ENCODE measurements at regions not wholly inside any gene's neighbourhood (a gene's known extent, or its start where the extent isn't known, plus 50 kb on each side); places are given as distances from the start of the nearest gene placed in this dataset.

- TF ChIP-seq CTCF (IDR thresholded peaks at IDR 0.05 in 8 of 11, conservative IDR thresholded peaks at IDR 0.05 in 3 of 11) = no peak
- no peak for TF ChIP-seq POLR2AphosphoS5 (IDR thresholded peaks at IDR 0.05)
Observed at GRCh38 chr1:213786683-213787082, 201.1 kb upstream of the PROX1 start.
